ENCODE measurements at regions not wholly inside any gene's neighbourhood (a gene's known extent, or its start where the extent isn't known, plus 50 kb on each side); places are given as distances from the start of the nearest gene placed in this dataset.

- Histone ChIP-seq H3K9me3 (ENCODE audit: control insufficient read depth in 4 of 4, insufficient read depth in 3 of 4, low read length in 3 of 4) (no peaks in the 10 kb centered on the region), H3K27me3 (ENCODE audit: control insufficient read depth in 3 of 3, insufficient read depth in 3 of 3, low read length in 2 of 3) (no peaks in the 10 kb centered on the region), H3K4me3 (no peak overlapping the region), H3K36me3 (ENCODE audit: control insufficient read depth in 4 of 4, insufficient read depth in 4 of 4, low read length in 4 of 4) (no peaks in the 10 kb centered on the region), H3K27ac (ENCODE audit: low read depth in 1 of 2, low read length in 1 of 2) (no peak overlapping the region), H3K4me1 (ENCODE audit: control insufficient read depth in 5 of 5, insufficient read depth in 5 of 5, low read length in 5 of 5) (no peaks in the 10 kb centered on the region), H3K9ac (ENCODE audit: insufficient read depth in 1 of 2, low read length in 2 of 2) (no peak overlapping the region)
- WGBS, 2 donors = 90 to 96% methylated on average over 3 of the region's 3 CpGs
- DNase-seq = no peak
- no peak for ATAC-seq (ENCODE audit: insufficient read depth, low FRiP score)
- no peak for TF ChIP-seq CTCF (IDR thresholded peaks at IDR 0.05; ENCODE audit: control extremely low read depth, extremely low read depth)
Observed at GRCh38 chr6:23424584-23424983, 701.4 kb upstream of the NRSN1 start.

- TF ChIP-seq CTCF (IDR thresholded peaks at IDR 0.05; ENCODE audit: control extremely low read depth, extremely low read depth) = no peak
- DNase-seq (no peak), ATAC-seq (ENCODE audit: insufficient read depth, low FRiP score) (no peak)
- no peaks in the 10 kb centered on the region for H3K9me3 ChIP-seq (ENCODE audit: control insufficient read depth in 4 of 4, insufficient read depth in 3 of 4, low read length in 3 of 4)
- 63 to 82% methylated on average over 2 of the region's 2 CpGs for WGBS, 2 donors
- H3K9ac ChIP-seq (ENCODE audit: insufficient read depth in 1 of 2, low read length in 2 of 2) = no peak overlapping the region
- H3K27ac ChIP-seq (ENCODE audit: low read depth in 1 of 2, low read length in 1 of 2) = no peak overlapping the region
- H3K4me3 ChIP-seq = no peak overlapping the region
- H3K36me3 ChIP-seq (ENCODE audit: control insufficient read depth in 4 of 4, insufficient read depth in 4 of 4, low read length in 4 of 4) = no peaks in the 10 kb centered on the region
- no peaks in the 10 kb centered on the region for H3K4me1 ChIP-seq (ENCODE audit: control insufficient read depth in 5 of 5, insufficient read depth in 5 of 5, low read length in 5 of 5)
- H3K27me3 ChIP-seq (ENCODE audit: control insufficient read depth in 3 of 3, insufficient read depth in 3 of 3, low read length in 2 of 3) = no peaks in the 10 kb centered on the region
Observed at GRCh38 chr6:23435126-23435525, 690.9 kb upstream of the NRSN1 start.

GRCh38 chr6:23435798-23436197 is 690.2 kb upstream of the NRSN1 start:
- H3K4me3 ChIP-seq = no peak overlapping the region
- no peaks in the 10 kb centered on the region for H3K9me3 ChIP-seq (ENCODE audit: control insufficient read depth in 4 of 4, insufficient read depth in 3 of 4, low read length in 3 of 4)
- no peak overlapping the region for H3K9ac ChIP-seq (ENCODE audit: insufficient read depth in 1 of 2, low read length in 2 of 2)
- WGBS, 2 donors = 95 to 98% methylated on average over 1 of the region's 1 CpG
- no peaks in the 10 kb centered on the region for H3K4me1 ChIP-seq (ENCODE audit: control insufficient read depth in 5 of 5, insufficient read depth in 5 of 5, low read length in 5 of 5)
- no peak for DNase-seq
- no peak for ATAC-seq (ENCODE audit: insufficient read depth, low FRiP score)
- H3K36me3 ChIP-seq (ENCODE audit: control insufficient read depth in 4 of 4, insufficient read depth in 4 of 4, low read length in 4 of 4) = no peaks in the 10 kb centered on the region
- no peak for TF ChIP-seq CTCF (IDR thresholded peaks at IDR 0.05; ENCODE audit: control extremely low read depth, extremely low read depth)
- no peak overlapping the region for H3K27ac ChIP-seq (ENCODE audit: low read depth in 1 of 2, low read length in 1 of 2)
- no peaks in the 10 kb centered on the region for H3K27me3 ChIP-seq (ENCODE audit: control insufficient read depth in 3 of 3, insufficient read depth in 3 of 3, low read length in 2 of 3)

GRCh38 chr6:23441808-23442461 is 684.1 kb upstream of the NRSN1 start:
- no peak overlapping the region for H3K9ac ChIP-seq (ENCODE audit: insufficient read depth in 1 of 2, low read length in 2 of 2)
- no peaks in the 10 kb centered on the region for H3K9me3 ChIP-seq (ENCODE audit: control insufficient read depth in 4 of 4, insufficient read depth in 3 of 4, low read length in 3 of 4)
- 86 to 92% methylated on average over 3 of the region's 3 CpGs for WGBS, 2 donors
- H3K27ac ChIP-seq (ENCODE audit: low read depth in 1 of 2, low read length in 1 of 2) = no peak overlapping the region
- no peak overlapping the region for H3K4me3 ChIP-seq
- no peak for ATAC-seq (ENCODE audit: insufficient read depth, low FRiP score)
- peaks cover 0 to 24% (median 4%) of the 10 kb centered on the region in 5 donors for H3K4me1 ChIP-seq (ENCODE audit: control insufficient read depth in 5 of 5, insufficient read depth in 5 of 5, low read length in 5 of 5)
- no peaks in the 10 kb centered on the region for H3K36me3 ChIP-seq (ENCODE audit: control insufficient read depth in 4 of 4, insufficient read depth in 4 of 4, low read length in 4 of 4)
- no peak for TF ChIP-seq CTCF (IDR thresholded peaks at IDR 0.05; ENCODE audit: control extremely low read depth, extremely low read depth)
- no peaks in the 10 kb centered on the region for H3K27me3 ChIP-seq (ENCODE audit: control insufficient read depth in 3 of 3, insufficient read depth in 3 of 3, low read length in 2 of 3)
- peak in 1 of 3 donors; percentile 19 for DNase-seq

Data from lung (tissue), 11 donors.